ENCODE measurements at regions not wholly inside any gene's neighbourhood (a gene's known extent, or its start where the extent isn't known, plus 50 kb on each side); places are given as distances from the start of the nearest gene placed in this dataset.

DNA sequence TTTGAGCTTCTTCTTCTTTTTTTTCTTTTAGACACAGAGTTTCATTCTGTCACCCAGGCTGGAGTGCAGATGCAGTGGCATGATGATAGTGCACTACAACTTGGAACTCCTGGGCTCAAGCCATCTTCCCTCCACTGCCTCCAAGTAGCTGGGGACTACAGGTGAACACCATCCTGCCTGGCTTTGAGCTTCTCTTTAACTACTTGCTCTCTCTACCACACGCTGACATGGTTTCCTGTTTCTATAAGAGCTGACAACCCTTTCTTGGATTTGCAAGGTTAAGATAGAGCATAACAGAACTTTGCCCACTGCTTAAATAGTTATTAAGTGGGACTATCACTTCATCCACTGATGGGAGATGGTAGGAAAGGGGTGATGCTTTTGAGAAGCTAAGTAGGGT lies 82.4 kb upstream of the SLC38A2 start:
- Histone ChIP-seq H3K27ac (no peak overlapping the region), H3K9me3 (no peaks in the 10 kb centered on the region), H3K4me1 (peaks cover 0 to 4% (median 0%) of the 10 kb centered on the region in 4 donors), H3K27me3 (no peaks in the 10 kb centered on the region), H3K4me3 (no peak overlapping the region), H3K36me3 (no peaks in the 10 kb centered on the region)
- ATAC-seq (no peak), DNase-seq (no peak)
- intact Hi-C loops (cut with DNase I), result no loop called here
- WGBS (ENCODE audit: insufficient coverage, low coverage, low lambda C conversion rate, missing lambda C conversion rate), result 60% methylated on average over 1 of the region's 1 CpG
- no peak for TF ChIP-seq POLR2A (IDR thresholded peaks at IDR 0.05)
- TF ChIP-seq, protein P1, sequence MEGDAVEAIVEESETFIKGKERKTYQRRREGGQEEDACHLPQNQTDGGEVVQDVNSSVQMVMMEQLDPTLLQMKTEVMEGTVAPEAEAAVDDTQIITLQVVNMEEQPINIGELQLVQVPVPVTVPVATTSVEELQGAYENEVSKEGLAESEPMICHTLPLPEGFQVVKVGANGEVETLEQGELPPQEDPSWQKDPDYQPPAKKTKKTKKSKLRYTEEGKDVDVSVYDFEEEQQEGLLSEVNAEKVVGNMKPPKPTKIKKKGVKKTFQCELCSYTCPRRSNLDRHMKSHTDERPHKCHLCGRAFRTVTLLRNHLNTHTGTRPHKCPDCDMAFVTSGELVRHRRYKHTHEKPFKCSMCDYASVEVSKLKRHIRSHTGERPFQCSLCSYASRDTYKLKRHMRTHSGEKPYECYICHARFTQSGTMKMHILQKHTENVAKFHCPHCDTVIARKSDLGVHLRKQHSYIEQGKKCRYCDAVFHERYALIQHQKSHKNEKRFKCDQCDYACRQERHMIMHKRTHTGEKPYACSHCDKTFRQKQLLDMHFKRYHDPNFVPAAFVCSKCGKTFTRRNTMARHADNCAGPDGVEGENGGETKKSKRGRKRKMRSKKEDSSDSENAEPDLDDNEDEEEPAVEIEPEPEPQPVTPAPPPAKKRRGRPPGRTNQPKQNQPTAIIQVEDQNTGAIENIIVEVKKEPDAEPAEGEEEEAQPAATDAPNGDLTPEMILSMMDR (IDR thresholded peaks at IDR 0.05), result no peak

DNA sequence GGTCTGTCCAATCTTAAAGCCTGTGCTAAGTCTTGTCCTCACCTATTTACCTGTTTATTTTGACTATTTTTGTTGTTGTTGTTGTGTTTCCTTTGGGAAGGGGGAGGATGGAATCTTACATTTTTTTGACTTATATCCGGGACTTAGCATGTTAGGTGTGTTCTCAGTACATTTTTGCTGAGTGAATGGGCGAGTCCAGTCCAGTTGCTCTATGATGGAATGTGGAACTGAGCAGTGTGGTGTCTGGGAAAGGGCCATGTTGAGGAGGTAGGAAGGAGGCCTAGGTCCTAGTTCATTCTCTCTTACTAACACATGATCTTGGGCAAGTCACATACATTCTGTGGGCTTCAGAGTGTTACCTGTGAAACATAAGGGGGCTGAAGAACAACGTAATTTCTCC lies 80.9 kb upstream of the SLC38A2 start:
- intact Hi-C loops (cut with DNase I), result no loop called here
- no peak for DNase-seq
- WGBS (ENCODE audit: insufficient coverage, low coverage, low lambda C conversion rate, missing lambda C conversion rate), result 93% methylated on average over 3 of the region's 3 CpGs
- no peak overlapping the region for H3K27ac ChIP-seq
- H3K36me3 ChIP-seq, result no peaks in the 10 kb centered on the region
- ATAC-seq, result no peak
- H3K4me3 ChIP-seq, result no peak overlapping the region
- peaks cover 0 to 4% (median 0%) of the 10 kb centered on the region in 4 donors for H3K4me1 ChIP-seq
- no peaks in the 10 kb centered on the region for H3K27me3 ChIP-seq
- H3K9me3 ChIP-seq, result no peaks in the 10 kb centered on the region
- TF ChIP-seq, protein P1 (IDR thresholded peaks at IDR 0.05), result no peak
- TF ChIP-seq POLR2A (IDR thresholded peaks at IDR 0.05), result no peak

DNA sequence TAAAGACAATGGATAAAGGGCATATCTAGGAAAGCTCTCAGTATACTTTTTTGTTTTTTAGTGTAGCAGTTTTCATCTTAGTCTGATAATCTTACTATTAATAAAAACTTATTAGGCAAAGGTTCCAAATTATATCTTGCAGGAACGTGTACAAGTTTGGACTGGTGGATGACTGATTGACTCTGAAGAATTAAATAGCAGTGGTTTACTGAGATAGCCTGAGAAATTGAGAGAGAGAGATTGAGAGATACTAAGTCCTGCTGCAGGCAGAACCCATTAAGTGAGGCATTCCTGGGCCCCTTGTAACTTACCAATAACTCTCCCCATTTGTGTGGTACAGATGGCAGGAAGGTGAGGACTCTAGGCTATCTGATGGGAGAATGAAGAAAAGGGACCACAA lies 80.2 kb upstream of the SLC38A2 start:
- Histone ChIP-seq H3K27ac (no peak overlapping the region), H3K4me1 (peaks cover 0 to 9% (median 0%) of the 10 kb centered on the region in 4 donors), H3K4me3 (no peak overlapping the region), H3K36me3 (no peaks in the 10 kb centered on the region), H3K9me3 (no peaks in the 10 kb centered on the region), H3K27me3 (no peaks in the 10 kb centered on the region)
- intact Hi-C loops (cut with DNase I), result no loop called here
- WGBS (ENCODE audit: insufficient coverage, low coverage, low lambda C conversion rate, missing lambda C conversion rate), result 77% methylated on average over 1 of the region's 1 CpG
- no peak for TF ChIP-seq POLR2A (IDR thresholded peaks at IDR 0.05)
- TF ChIP-seq, protein P1 (IDR thresholded peaks at IDR 0.05), result no peak
- ATAC-seq (no peak), DNase-seq (no peak)

DNA sequence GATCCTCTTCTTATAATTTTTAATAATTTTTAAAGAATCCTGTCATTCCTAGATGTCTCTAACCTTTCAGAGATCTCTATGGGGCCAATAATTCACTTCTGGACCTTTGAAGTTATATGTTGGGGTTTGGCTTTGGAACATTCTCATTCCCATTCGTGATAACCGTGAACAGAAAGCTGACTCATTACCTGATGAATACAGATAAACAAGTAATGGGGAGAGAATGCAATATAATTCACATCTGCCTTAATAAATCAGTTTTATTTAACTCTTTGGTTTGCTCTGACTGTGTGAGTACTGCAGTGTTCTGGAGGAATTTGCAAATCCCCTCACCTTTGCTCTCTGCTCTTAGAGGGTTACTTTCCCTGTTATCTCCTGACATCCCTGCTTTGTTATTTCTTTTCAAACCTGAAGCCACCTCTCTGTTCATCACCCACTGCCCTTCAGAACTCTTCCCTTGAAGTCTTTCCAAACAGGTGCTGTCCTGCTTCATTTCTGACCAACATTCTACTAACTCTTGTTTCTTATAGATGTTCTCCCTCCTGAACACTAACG lies 79.6 kb upstream of the SLC38A2 start:
- no peak overlapping the region for H3K27ac ChIP-seq

More for the DNA sequence above, 79.6 kb upstream of the SLC38A2 start:
- TF ChIP-seq, protein P1 (IDR thresholded peaks at IDR 0.05), result no peak
- TF ChIP-seq POLR2A (IDR thresholded peaks at IDR 0.05), result no peak
- Histone ChIP-seq H3K4me1 (peaks cover 0 to 9% (median 0%) of the 10 kb centered on the region in 4 donors), H3K9me3 (no peaks in the 10 kb centered on the region), H3K27me3 (no peaks in the 10 kb centered on the region), H3K4me3 (no peak overlapping the region), H3K36me3 (no peaks in the 10 kb centered on the region)
- no peak for ATAC-seq
- DNase-seq, result no peak
- WGBS (ENCODE audit: insufficient coverage, low coverage, low lambda C conversion rate, missing lambda C conversion rate), result 55% methylated on average over 3 of the region's 3 CpGs
- intact Hi-C loops (cut with DNase I), result no loop called here

All from right lobe of liver (tissue), 6 donors.